Uterus (tissue), 3 donors: ENCODE measurements at regions not wholly inside any gene's neighbourhood (a gene's known extent, or its start where the extent isn't known, plus 50 kb on each side); places are given as distances from the start of the nearest gene placed in this dataset.
"Not testable (repeated sequence)": the region's sequence is repeated elsewhere in the genome, so short reads cannot be mapped to it uniquely, and the experiment has no call there.

Source experiments
- DNase-seq, 2 donors: peaks; one replicate each; pipeline ENCODE4 v3.0.0-alpha.2; 2019 to 2020
- H3K27ac ChIP-seq, 2 donors: fragments of 200-600 bp; sonication (generic); 1 replicate in 1 of 2; 2 replicates in 1 of 2; pipeline ENCODE4 v1.5.1; 2016 to 2018
- H3K27me3 ChIP-seq, 2 donors: fragments of 200-600 bp; sonication (generic); one replicate each; pipeline ENCODE4 v1.5.1; 2018 to 2019; ENCODE audit warnings: control low read depth in 1 of 2
- H3K36me3 ChIP-seq, 2 donors: fragments of 200-600 bp; sonication (generic); one replicate each; pipeline ENCODE4 v1.5.1; 2019; ENCODE audit warnings: control low read depth in 1 of 2
- H3K4me1 ChIP-seq, 2 donors: fragments of 200-600 bp; sonication (generic); one replicate each; pipeline ENCODE4 v1.5.1; 2018 to 2019; ENCODE audit warnings: control low read depth in 1 of 2
- H3K4me3 ChIP-seq, 2 donors: fragments of 200-600 bp; sonication (generic); 1 replicate in 1 of 2; 2 replicates in 1 of 2; pipeline ENCODE4 v1.5.1; 2018 to 2019; ENCODE audit warnings: mild to moderate bottlenecking in 1 of 2
- H3K9me3 ChIP-seq, 2 donors: fragments of 200-600 bp; sonication (generic); one replicate each; pipeline ENCODE4 v1.5.1; 2019; ENCODE audit warnings: control low read depth in 1 of 2
- POLR2A ChIP-seq, 2 donors: fragments of 450-650 bp; IDR thresholded peaks; one replicate each; pipeline ENCODE4 v1.6.1; 2016; ENCODE audit warnings: antibody characterized with exemption in 2 of 2, mild to moderate bottlenecking in 1 of 2, moderate library complexity in 1 of 2
- intact Hi-C: fragments of 100-400 bp; cut with DNase I; formaldehyde crosslinking; loops from one replicate; pipeline ENCODE4 v1.15.1; 2023; ENCODE audit warnings: low total_unique reads
- TF ChIP-seq, protein P1 (sequence below), 4 experiments: fragments of 200-600 bp in 2 of 4; fragments of 450-650 bp in 2 of 4; sonication (generic) in 2 of 4; IDR thresholded peaks; one replicate each; pipeline ENCODE4 v1.5.1; 2016 to 2019; ENCODE audit warnings: antibody characterized with exemption in 4 of 4, mild to moderate bottlenecking in 2 of 4, moderate library complexity in 1 of 4
- donor health status: DM: yes; HTN: yes; CAD: no.

DNA sequence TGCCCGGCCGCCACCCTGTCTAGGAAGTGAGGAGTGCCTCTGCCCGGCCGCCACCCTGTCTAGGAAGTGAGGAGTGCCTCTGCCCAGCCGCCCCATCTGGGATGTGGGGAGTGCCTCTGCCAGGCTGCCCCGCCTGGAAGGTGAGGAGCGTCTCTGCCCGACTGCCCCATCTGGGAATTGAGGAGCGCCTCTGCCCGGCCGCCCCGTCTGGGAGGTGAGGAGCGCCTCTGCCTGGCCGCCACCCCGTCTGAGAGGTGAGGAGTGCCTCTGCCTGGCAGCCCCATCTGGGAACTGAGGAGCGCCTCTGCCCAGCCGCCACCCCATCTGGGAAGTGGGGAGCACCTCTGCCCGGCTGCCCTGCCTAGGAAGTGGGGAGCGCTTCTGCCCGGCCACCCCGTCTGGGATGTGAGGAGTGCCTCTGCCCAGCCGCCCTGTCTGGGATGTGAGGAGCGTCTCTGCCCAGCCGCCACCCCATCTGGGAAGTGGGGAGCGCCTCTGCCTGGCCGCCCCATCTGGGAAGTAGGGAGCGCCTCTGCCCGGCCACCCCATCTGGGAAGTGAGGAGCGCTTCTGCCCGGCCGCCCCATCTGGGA is 91.1 kb upstream of the ZNF519 start:
- H3K9me3 ChIP-seq, H3K4me1 ChIP-seq, H3K27me3 ChIP-seq, H3K27ac ChIP-seq, intact Hi-C loops, H3K36me3 ChIP-seq, H3K4me3 ChIP-seq, DNase-seq: not testable (repeated sequence)

DNA sequence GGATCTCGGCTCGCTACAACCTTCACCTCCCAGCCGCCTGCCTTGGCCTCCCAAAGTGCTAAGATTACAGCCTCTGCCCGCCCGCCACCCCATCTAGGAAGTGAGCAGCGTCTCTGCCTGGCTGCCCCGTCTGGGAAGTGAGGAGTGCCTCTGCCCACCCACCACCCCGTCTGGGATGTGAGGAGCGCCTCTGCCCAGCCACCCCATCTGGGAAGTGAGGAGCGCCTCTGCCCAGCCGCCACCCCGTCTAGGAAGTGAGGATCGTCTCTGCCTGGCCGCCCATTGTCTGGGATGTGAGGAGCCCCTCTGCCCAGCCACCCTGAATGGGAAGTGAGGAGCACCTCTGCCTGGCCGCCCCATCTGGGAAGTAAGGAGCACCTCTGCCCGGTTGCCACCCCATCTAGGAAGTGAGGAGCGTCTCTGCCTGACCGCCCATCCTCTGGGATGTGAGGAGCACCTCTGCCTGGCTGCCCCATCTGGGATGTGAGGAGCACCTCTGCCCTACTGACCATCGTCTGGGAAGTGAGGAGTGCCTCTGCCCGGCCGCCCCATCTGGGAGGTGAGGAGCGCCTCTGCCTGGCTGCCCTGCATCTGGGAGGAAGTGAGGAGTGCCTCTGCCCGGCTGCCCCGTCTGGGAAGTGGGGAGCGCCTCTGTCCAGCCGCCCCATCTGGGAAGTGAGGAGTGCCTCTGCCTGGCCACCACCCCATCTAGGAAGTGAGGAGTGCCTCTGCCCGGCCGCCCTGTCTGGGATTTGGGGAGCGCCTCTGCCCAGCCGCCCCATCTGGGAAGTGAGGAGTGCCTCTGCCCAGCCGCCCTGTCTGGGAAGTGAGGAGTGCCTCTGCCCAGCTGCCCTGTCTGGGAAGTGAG is 90.4 kb upstream of the ZNF519 start:
- H3K4me1 ChIP-seq, H3K9me3 ChIP-seq, intact Hi-C loops, H3K36me3 ChIP-seq, H3K4me3 ChIP-seq, H3K27ac ChIP-seq, H3K27me3 ChIP-seq: not testable (repeated sequence)
- DNase-seq, result peak in 1 of 2 donors; percentile 9

DNA sequence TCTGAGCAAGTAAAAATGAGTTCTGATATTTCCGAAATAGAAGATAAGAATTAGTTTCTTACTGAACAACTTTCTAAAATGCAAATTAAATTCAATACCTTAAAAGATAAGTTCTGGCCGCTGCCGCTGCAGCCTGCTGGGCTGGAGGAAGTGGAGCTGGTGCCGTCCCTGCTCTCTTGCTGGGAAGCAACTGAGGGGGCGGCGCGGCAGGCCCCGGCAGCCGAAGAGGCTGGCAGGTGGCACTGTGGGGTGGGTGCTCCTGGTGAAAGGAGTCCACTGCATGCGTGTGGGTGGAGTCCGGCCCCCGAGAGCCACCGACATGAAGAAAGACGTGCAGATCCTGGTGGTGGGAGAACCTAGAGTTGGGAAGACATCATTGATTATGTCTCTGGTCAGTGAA is 89.5 kb upstream of the ZNF519 start:
- intact Hi-C loops, result no loop called here
- TF ChIP-seq, protein P1, sequence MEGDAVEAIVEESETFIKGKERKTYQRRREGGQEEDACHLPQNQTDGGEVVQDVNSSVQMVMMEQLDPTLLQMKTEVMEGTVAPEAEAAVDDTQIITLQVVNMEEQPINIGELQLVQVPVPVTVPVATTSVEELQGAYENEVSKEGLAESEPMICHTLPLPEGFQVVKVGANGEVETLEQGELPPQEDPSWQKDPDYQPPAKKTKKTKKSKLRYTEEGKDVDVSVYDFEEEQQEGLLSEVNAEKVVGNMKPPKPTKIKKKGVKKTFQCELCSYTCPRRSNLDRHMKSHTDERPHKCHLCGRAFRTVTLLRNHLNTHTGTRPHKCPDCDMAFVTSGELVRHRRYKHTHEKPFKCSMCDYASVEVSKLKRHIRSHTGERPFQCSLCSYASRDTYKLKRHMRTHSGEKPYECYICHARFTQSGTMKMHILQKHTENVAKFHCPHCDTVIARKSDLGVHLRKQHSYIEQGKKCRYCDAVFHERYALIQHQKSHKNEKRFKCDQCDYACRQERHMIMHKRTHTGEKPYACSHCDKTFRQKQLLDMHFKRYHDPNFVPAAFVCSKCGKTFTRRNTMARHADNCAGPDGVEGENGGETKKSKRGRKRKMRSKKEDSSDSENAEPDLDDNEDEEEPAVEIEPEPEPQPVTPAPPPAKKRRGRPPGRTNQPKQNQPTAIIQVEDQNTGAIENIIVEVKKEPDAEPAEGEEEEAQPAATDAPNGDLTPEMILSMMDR (IDR thresholded peaks at IDR 0.05), result no peak
- TF ChIP-seq POLR2A (IDR thresholded peaks at IDR 0.05), result no peak
- DNase-seq, result no peak
- H3K27me3 ChIP-seq, result no peaks in the 10 kb centered on the region
- H3K9me3 ChIP-seq, result no peaks in the 10 kb centered on the region
- H3K4me1 ChIP-seq, result no peaks in the 10 kb centered on the region
- H3K36me3 ChIP-seq, result no peaks in the 10 kb centered on the region
- no peak overlapping the region for H3K27ac ChIP-seq
- H3K4me3 ChIP-seq, result no peak overlapping the region

DNA sequence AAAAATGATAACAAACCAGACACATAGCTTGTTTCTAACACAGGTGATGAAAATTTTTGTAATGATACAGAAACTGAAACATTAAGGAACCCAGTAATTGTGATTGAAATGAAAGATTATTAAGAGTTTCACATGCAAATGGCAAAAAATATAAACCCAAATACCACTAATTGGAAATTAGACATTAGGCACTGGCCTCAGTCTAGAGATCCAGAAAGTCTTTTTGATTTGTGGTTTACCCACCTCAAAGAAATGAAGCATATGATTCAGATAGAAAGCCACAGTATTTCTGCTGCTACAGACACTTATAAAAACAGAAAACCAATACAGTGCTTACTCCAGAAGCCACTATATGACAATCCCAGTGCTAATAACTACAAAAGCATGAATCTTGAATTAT is 83.7 kb upstream of the ZNF519 start:
- DNase-seq, H3K4me3 ChIP-seq, H3K36me3 ChIP-seq, H3K9me3 ChIP-seq, intact Hi-C loops, H3K27me3 ChIP-seq, H3K4me1 ChIP-seq, H3K27ac ChIP-seq: not testable (repeated sequence)

DNA sequence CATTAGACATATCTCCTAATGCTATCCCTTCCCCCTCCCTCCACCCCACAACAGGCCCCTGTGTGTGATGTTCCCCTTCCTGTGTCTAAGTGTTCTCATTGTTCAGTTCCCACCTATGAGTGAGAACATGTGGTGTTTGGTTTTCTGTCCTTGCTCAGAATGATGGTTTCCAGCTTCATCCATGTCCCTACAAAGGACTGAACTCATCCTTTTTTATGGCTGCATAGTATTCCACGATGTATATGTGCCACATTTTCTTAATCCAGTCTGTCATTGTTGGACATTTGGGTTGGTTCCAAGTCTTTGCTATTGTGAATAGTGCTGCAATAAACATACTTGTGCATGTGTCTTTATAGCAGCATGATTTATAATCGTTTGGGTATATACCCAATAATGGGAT is 71.2 kb upstream of the ZNF519 start:
- intact Hi-C loops, H3K27me3 ChIP-seq, H3K36me3 ChIP-seq, H3K9me3 ChIP-seq, DNase-seq, H3K4me3 ChIP-seq, H3K27ac ChIP-seq, H3K4me1 ChIP-seq: not testable (repeated sequence)

DNA sequence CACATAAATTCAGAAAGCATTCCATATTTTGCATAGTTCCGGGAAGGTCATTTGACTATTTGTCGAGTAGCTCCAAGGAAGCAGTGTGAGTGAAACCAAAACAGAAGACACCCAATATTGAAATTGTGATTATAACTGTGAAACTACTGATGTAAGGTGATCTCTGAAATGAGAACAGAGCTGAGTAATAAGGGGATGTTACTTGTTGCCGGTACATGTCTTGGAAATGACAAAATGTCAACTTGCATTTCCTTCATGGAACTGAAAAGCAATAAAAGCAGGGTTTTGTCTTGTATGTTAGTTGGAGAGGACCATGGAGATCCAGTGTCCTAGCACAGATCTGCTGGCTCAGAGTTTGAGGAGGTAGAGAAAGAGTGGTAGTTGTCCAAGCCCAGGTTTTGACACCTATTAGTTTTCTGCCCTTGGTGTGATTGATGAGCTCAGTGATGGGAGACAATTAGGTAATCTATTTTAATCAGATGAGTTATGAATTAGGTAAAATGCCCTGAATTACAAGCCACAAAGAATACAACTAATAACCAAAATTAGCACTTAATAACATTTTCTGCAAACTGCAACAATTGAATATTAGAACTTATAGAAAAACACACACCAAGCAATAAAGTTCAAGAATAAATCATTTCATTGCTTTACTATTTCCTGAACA is 58.7 kb upstream of the ZNF519 start:
- H3K27ac ChIP-seq, H3K27me3 ChIP-seq, H3K36me3 ChIP-seq, H3K4me1 ChIP-seq, H3K9me3 ChIP-seq, intact Hi-C loops, DNase-seq, H3K4me3 ChIP-seq: not testable (repeated sequence)

DNA sequence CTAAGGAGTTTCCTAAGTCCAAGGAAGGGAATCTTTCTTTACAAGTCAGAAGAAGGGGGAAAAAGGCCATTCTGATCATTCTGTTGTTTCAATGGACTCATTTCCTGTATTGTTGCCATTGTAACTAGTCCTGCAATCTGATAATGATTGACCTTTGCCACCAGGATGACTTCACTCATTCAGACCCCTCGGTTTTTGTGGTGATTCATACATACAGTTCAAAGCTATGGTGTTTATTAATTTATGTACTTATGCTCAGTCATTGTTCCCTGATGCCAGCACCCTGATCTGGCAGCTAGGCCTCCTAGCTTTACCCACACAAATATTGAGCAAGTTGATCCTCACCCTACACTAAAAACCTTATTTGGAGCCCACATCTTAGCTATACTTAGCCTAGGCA is 57.6 kb upstream of the ZNF519 start:
- no peaks in the 10 kb centered on the region for H3K27me3 ChIP-seq
- H3K4me3 ChIP-seq, result no peak overlapping the region
- no peak for TF ChIP-seq POLR2A (IDR thresholded peaks at IDR 0.05)
- TF ChIP-seq, protein P1 (IDR thresholded peaks at IDR 0.05), result no peak
- DNase-seq, result no peak
- no peaks in the 10 kb centered on the region for H3K4me1 ChIP-seq
- intact Hi-C loops, result no loop called here
- H3K27ac ChIP-seq, result no peak overlapping the region
- H3K9me3 ChIP-seq, result no peaks in the 10 kb centered on the region
- no peaks in the 10 kb centered on the region for H3K36me3 ChIP-seq

DNA sequence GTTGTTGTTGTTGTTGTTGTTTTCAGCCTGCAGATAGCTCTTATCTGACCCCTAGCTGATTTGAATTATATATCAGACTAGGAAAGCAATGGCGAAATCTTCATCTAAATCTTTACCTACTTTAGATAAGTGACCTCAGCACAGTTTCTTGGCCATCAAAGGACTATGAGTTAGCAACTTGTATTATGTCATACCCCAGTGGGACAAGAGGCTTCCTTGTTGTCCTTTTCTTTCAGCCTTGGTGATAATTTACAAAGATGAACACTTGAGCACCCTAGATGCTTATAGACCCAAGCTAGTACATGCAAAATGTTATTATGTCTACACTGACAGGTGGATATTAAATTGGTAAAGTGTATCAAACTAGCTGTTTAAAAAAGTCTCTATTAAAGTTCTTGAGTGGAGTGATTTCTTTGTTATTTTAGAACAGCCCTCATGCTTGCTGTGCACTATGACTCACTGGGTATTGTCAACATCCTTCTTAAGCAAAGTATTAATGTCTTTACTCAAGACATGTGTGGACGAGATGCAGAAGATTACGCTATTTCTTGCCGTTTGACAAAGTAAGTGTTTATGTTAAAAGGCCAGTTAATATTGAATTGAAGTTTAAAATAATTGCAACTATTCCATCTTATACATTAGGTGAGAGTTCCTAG is 56.6 kb upstream of the ZNF519 start:
- intact Hi-C loops, H3K9me3 ChIP-seq: not testable (repeated sequence)

More for the DNA sequence above, 56.6 kb upstream of the ZNF519 start:
- not testable (repeated sequence) for H3K4me1 ChIP-seq, H3K27me3 ChIP-seq, H3K36me3 ChIP-seq, H3K27ac ChIP-seq, DNase-seq, H3K4me3 ChIP-seq
